Endothelial cell of umbilical vein (primary cell): ENCODE measurements at regions not wholly inside any gene's neighbourhood (a gene's known extent, or its start where the extent isn't known, plus 50 kb on each side); places are given as distances from the start of the nearest gene placed in this dataset.
A peak's percentile ranks its signal among the peaks of the same experiment; 100 is the strongest.

Experiments used
- BruUV-seq: library from RNA; stranded (reverse); fragments of 400-500 nt; replicated peaks from 2 replicates; lab custom pipeline; 2021; lab: Mats Ljungman, UMichigan
- CTCF ChIA-PET: fragments of 300-600, 350-600 bp; sonication (Branson Sonifier 250); formaldehyde crosslinking; loops from one replicate; lab custom pipeline; 2021; ENCODE audit warnings: antibody characterized with exemption, inconsistent platforms; lab: Charles Lee
- POLR2A ChIA-PET: fragments of 300-600, 350-600 bp; sonication (Branson Sonifier 250); formaldehyde crosslinking; loops from one replicate; lab custom pipeline; 2021; ENCODE audit warnings: antibody characterized with exemption, inconsistent platforms; lab: Charles Lee
- DNase-seq: peaks from one replicate; pipeline ENCODE4 v3.0.0-alpha.2; 2011; ENCODE audit warnings: low read depth, low spot score
- FAIRE-seq: peaks from 2 replicates; lab custom pipeline; 2011; peaks lifted over from hg19 to GRCh38; lab: Jason Lieb, UNC
- H2AFZ ChIP-seq: 2 replicates; pipeline ENCODE4 v1.6.0; 2012; ENCODE audit warnings: low read depth, low read length, control low read depth, inconsistent platforms
- H3K27ac ChIP-seq: 2 replicates; pipeline ENCODE4 v1.5.1; 2011; ENCODE audit warnings: low read depth, mild to moderate bottlenecking, control low read depth, low read length, moderate library complexity; ENCODE audit not compliant: insufficient read depth
- H3K27me3 ChIP-seq, 2 experiments: 2 replicates each; pipeline versions ENCODE4 v1.6.0 to v1.6.1; 2011; ENCODE audit warnings: low read length in 2 of 2, mixed read lengths in 1 of 2; ENCODE audit not compliant: control insufficient read depth in 2 of 2, insufficient read depth in 2 of 2
- H3K36me3 ChIP-seq, 2 experiments: 2 replicates in 1 of 2; 3 replicates in 1 of 2; pipeline ENCODE4 v1.5.1; 2011; ENCODE audit warnings: low read length in 2 of 2, mild to moderate bottlenecking in 1 of 2, moderate library complexity in 1 of 2; ENCODE audit not compliant: control insufficient read depth in 2 of 2, insufficient read depth in 2 of 2; ENCODE audit errors: extremely low read depth in 1 of 2
- H3K4me1 ChIP-seq: 3 replicates; pipeline ENCODE4 v1.5.1; 2011; ENCODE audit warnings: mild to moderate bottlenecking, low read length; ENCODE audit not compliant: control insufficient read depth, insufficient read depth; ENCODE audit errors: extremely low read depth
- H3K4me2 ChIP-seq: 2 replicates; pipeline ENCODE4 v1.6.1; 2011; ENCODE audit warnings: low read length, control low read depth, mixed read lengths; ENCODE audit not compliant: insufficient read depth
- H3K4me3 ChIP-seq, 3 experiments: fragments of 200-600 bp in 1 of 3; sonication (generic), shearing (Covaris generic) in 1 of 3; replicated peaks in 1 of 3; 2 replicates each; pipeline ENCODE4 v1.5.1; 2011 to 2016; ENCODE audit warnings: control low read depth in 3 of 3, low read length in 3 of 3, mild to moderate bottlenecking in 2 of 3, inconsistent platforms in 1 of 3, low read depth in 1 of 3, moderate library complexity in 1 of 3; ENCODE audit not compliant: insufficient read depth in 1 of 3
- H3K79me2 ChIP-seq: 2 replicates; pipeline ENCODE4 v1.6.0; 2012; ENCODE audit warnings: low read length, inconsistent platforms; ENCODE audit not compliant: control insufficient read depth, insufficient read depth
- H3K9ac ChIP-seq: replicated peaks from 2 replicates; pipeline ENCODE3; 2011; ENCODE audit warnings: low read length, control low read depth; ENCODE audit not compliant: insufficient read depth; ENCODE audit errors: extremely low read depth
- H3K9me1 ChIP-seq: replicated peaks from 3 replicates; pipeline ENCODE4 v1.6.0; 2011; ENCODE audit warnings: mild to moderate bottlenecking, low read length; ENCODE audit not compliant: control insufficient read depth, insufficient read depth; ENCODE audit errors: extremely low read depth
- H3K9me3 ChIP-seq: replicated peaks from 2 replicates; pipeline ENCODE4 v1.5.1; 2012; ENCODE audit warnings: low read length, inconsistent platforms; ENCODE audit not compliant: control insufficient read depth, insufficient read depth
- H4K20me1 ChIP-seq: replicated peaks from 2 replicates; pipeline ENCODE3; 2011; ENCODE audit warnings: mild to moderate bottlenecking, low read length; ENCODE audit not compliant: control insufficient read depth, insufficient read depth; ENCODE audit errors: extremely low read depth
- EZH2 ChIP-seq: IDR thresholded peaks from 2 replicates; pipeline ENCODE4 v1.6.1; 2012; ENCODE audit warnings: borderline replicate concordance, low read depth, mild to moderate bottlenecking, moderate library complexity, low read length, inconsistent platforms; ENCODE audit not compliant: severe bottlenecking
- FOS ChIP-seq: IDR thresholded peaks from 2 replicates; pipeline ENCODE4 v1.6.1; 2011; ENCODE audit warnings: mild to moderate bottlenecking, low read length, moderate library complexity, borderline replicate concordance; ENCODE audit not compliant: insufficient read depth
- GATA2 ChIP-seq: IDR thresholded peaks from 2 replicates; pipeline ENCODE4 v1.7.0; 2011; ENCODE audit warnings: low read depth, mild to moderate bottlenecking, moderate library complexity, mixed read lengths, low read length; ENCODE audit not compliant: insufficient read length, insufficient read depth
- JUN ChIP-seq: IDR thresholded peaks from 2 replicates; pipeline ENCODE4 v1.6.1; 2011; ENCODE audit warnings: borderline replicate concordance, low read depth; ENCODE audit not compliant: insufficient read length, insufficient read depth
- MYC ChIP-seq: IDR thresholded peaks from one replicate; pipeline ENCODE4 v1.6.1; 2011; ENCODE audit warnings: mild to moderate bottlenecking, low read depth, low read length
- POLR2A ChIP-seq: IDR thresholded peaks from 2 replicates; pipeline ENCODE4 v1.6.1; 2012; ENCODE audit warnings: low read depth, mild to moderate bottlenecking, control low read depth, low read length
- POLR2AphosphoS5 ChIP-seq: IDR thresholded peaks from 2 replicates; pipeline ENCODE4 v1.6.1; 2012; ENCODE audit warnings: low read depth, mild to moderate bottlenecking, control low read depth, low read length, moderate library complexity; ENCODE audit not compliant: insufficient read depth
- dilution Hi-C: fragments of 300-500 bp; cut with MboI; formaldehyde crosslinking; loops from one replicate; pipeline ENCODE4 v1.15.0; 2019; ENCODE audit warnings: low sequenced_read_pairs; ENCODE audit not compliant: extremely low pct_ligation_motif_present
- intact Hi-C: fragments of 100-400 bp; cut with micrococcal nuclease; formaldehyde crosslinking; loops from one replicate; pipeline ENCODE4 v1.10.0; 2022
- TF ChIP-seq, protein P1 (sequence below): IDR thresholded peaks from 2 replicates; pipeline ENCODE4 v1.6.1; 2011; ENCODE audit not compliant: insufficient read depth, insufficient read length
- TF ChIP-seq, protein P2 (sequence below), 2 donors: IDR thresholded peaks; 1 replicate in 1 of 2; 2 replicates in 1 of 2; pipeline ENCODE4 v1.5.1; 2011; ENCODE audit warnings: low read length in 2 of 2, mild to moderate bottlenecking in 2 of 2, moderate library complexity in 2 of 2, control low read depth in 1 of 2, inconsistent platforms in 1 of 2, low read depth in 1 of 2; ENCODE audit not compliant: insufficient read depth in 1 of 2; ENCODE audit errors: extremely low read depth in 1 of 2

DNA sequence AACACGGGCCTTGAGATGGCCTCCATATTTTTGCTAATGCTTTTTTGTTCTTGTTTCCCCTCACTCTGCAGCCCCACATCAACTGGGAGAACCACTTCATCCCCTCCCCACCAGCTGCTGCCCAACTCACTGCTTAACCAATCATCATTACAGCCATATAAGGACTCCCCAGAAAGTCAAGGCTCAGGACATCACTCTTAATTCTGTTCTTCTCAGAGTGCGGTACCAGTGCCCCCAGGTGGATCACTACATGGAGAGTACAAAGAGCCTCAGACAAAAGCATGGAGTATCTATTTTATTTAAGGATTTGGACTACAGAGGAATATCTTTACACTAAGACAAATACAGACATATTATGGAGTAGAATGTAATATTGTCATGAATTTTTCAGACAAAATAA lies 340.6 kb downstream of the PAX3 start:
- CTCF ChIA-PET, result no interaction called here
- DNase-seq (peak; percentile 2), FAIRE-seq (no peak)
- Histone ChIP-seq H2AFZ (no peak overlapping the region), H3K4me3 (no peak overlapping the region), H3K4me1 (no peaks in the 10 kb centered on the region), H3K36me3 (no peaks in the 10 kb centered on the region), H3K4me2 (no peak overlapping the region), H4K20me1 (no peaks in the 10 kb centered on the region), H3K27me3 (no peaks in the 10 kb centered on the region), H3K9me3 (no peaks in the 10 kb centered on the region), H3K79me2 (no peaks in the 10 kb centered on the region), H3K9me1 (no peaks in the 10 kb centered on the region), H3K9ac (no peak overlapping the region), H3K27ac (no peak overlapping the region)
- intact Hi-C loops (no loop called here), dilution Hi-C loops (no loop called here)
- TF ChIP-seq, protein P1, sequence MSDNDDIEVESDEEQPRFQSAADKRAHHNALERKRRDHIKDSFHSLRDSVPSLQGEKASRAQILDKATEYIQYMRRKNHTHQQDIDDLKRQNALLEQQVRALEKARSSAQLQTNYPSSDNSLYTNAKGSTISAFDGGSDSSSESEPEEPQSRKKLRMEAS, result no peak
- TF ChIP-seq FOS (no peak), GATA2 (no peak), POLR2AphosphoS5 (no peak), MYC (no peak), POLR2A (no peak), EZH2 (no peak), JUN (no peak)
- TF ChIP-seq, protein P2, sequence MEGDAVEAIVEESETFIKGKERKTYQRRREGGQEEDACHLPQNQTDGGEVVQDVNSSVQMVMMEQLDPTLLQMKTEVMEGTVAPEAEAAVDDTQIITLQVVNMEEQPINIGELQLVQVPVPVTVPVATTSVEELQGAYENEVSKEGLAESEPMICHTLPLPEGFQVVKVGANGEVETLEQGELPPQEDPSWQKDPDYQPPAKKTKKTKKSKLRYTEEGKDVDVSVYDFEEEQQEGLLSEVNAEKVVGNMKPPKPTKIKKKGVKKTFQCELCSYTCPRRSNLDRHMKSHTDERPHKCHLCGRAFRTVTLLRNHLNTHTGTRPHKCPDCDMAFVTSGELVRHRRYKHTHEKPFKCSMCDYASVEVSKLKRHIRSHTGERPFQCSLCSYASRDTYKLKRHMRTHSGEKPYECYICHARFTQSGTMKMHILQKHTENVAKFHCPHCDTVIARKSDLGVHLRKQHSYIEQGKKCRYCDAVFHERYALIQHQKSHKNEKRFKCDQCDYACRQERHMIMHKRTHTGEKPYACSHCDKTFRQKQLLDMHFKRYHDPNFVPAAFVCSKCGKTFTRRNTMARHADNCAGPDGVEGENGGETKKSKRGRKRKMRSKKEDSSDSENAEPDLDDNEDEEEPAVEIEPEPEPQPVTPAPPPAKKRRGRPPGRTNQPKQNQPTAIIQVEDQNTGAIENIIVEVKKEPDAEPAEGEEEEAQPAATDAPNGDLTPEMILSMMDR (IDR thresholded peaks at IDR 0.05; ENCODE audit: extremely low read depth in 1 of 2, insufficient read depth in 1 of 2, low read depth in 1 of 2, low read length in 2 of 2), result no peak
- BruUV-seq, result no TSS peak
- POLR2A ChIA-PET, result no interaction called here
